ENCODE measurements at regions not wholly inside any gene's neighbourhood (a gene's known extent, or its start where the extent isn't known, plus 50 kb on each side); places are given as distances from the start of the nearest gene placed in this dataset.

DNA sequence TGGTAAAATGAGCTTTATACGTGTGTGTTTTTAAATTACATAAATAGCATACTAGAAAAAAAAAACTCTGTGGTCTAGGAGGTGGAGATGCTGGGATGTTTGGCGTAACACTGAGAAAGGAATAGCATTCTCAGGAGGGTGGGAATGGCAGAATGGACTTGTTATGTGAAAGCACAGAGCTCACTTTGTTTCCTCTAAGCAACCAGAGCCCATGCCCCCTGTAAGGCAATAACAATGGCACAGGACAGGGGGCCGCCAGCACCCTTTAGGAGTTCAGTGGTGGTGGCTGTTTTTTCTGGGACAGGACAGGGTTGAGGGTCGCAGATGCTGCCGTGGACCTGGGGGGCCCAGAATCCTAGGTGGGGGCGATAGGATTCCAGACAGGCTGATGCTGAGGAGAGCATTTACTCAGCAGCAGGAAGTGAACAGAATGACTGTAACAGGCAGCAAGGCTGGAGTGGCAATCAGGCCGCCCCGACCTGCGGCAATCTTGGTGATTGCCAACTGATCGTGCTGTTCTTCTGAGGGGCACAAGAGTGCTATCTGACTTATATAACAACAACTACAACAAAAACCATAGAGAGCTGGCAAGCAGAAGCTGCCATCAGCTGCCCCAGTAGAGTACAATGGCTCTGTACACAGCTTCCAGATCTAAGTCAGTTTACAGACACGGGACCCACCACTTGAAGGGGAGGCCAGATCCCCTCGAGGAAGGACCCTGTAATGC lies 160.4 kb downstream of the UACA start:
- no peak overlapping the region for H3K4me3 ChIP-seq
- no peak overlapping the region for H3K27ac ChIP-seq
- TF ChIP-seq CTCF (IDR thresholded peaks at IDR 0.05): no peak
- no peak for DNase-seq (ENCODE audit: low spot score)

DNA sequence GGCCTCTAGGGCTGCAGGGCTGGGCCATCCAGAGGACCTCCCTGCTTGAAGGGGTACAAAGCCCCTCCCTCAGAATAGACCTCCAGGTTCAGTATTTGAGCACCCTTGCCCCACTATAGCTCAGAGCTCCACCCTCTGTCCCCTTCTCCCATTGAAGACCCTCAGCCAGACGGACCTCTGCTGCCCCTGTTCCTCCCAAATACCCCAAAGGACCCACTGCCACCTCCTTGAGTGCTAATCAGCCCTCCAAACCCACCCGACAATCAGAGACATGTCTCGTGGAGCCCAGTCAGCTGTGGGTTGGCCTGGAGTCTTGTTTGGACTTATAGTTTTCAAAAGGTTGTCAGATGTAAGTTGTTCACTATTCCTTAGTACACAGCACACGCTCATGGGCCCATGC lies 161.1 kb downstream of the UACA start:
- TF ChIP-seq CTCF (IDR thresholded peaks at IDR 0.05): no peak

GRCh38 chr15:70597945-70598344 lies 165.4 kb downstream of the UACA start:
- no peak for DNase-seq (ENCODE audit: low spot score)
- no peak for TF ChIP-seq CTCF (IDR thresholded peaks at IDR 0.05)
- H3K27ac ChIP-seq: no peak overlapping the region
- no peak overlapping the region for H3K4me3 ChIP-seq

More for the DNA sequence above, 161.1 kb downstream of the UACA start:
- Histone ChIP-seq H3K4me3 (no peak overlapping the region), H3K27ac (no peak overlapping the region)
- DNase-seq (ENCODE audit: low spot score): no peak

- Histone ChIP-seq H3K27ac (no peak overlapping the region), H3K4me3 (no peak overlapping the region)
- no peak for TF ChIP-seq CTCF (IDR thresholded peaks at IDR 0.05)
- DNase-seq (ENCODE audit: low spot score): no peak
Measured at GRCh38 chr15:70597056-70597603, 166.2 kb downstream of the UACA start.

GRCh38 chr15:70596354-70597055 lies 166.9 kb downstream of the UACA start:
- Histone ChIP-seq H3K27ac (no peak overlapping the region), H3K4me3 (no peak overlapping the region)
- no peak for DNase-seq (ENCODE audit: low spot score)
- no peak for TF ChIP-seq CTCF (IDR thresholded peaks at IDR 0.05)

DNA sequence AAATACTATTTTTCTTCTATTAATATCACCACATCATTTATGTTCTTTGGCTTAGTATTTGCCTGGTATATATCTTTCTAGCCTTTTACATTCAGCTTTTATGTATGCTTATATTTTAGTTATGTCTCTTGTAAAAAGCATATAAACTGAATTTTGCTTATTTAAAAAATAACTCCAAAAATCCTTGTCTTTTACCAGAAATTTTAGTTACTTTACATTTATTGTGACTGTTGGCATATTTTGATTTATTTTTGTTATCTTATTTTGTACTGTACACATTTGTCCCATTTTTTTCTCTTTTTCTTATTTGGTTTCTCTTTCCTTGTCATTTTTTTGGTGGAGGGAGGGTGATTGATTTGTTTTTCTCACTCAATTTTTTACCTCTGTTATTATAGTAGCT lies 169.6 kb downstream of the UACA start:
- no peak for DNase-seq (ENCODE audit: low spot score)
- Histone ChIP-seq H3K27ac (no peak overlapping the region), H3K4me3 (no peak overlapping the region)
- TF ChIP-seq CTCF (IDR thresholded peaks at IDR 0.05): no peak

Measured in coronary artery (tissue), 2 donors.